ENCODE measurements at regions not wholly inside any gene's neighbourhood (a gene's known extent, or its start where the extent isn't known, plus 50 kb on each side); places are given as distances from the start of the nearest gene placed in this dataset.

DNA sequence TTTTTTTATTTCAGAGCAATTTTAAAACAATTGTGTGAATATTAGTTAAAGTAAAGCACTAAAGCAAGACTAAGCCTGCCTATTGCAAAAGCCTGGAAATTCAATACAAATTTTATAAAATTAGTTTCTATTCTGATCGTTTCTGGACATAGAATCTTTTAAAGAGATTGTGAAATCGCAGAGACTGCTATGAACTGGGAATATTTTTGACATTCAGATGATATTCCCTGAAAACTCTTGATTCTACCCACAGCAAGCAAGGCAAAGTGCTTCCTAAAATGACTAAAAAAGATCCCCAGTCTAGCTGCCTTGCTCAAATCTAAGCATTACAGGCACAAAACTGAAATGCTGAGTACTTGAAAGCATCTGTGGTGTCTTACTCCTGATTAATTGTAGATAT is 187.6 kb upstream of the CEP162 start:
- DNase-seq (ENCODE audit: low spot score in 2 of 2, unreplicated experiment in 2 of 2), result no peak
- no peak overlapping the region for H3K4me3 Mint-ChIP-seq
- H3K27ac Mint-ChIP-seq, result no peak overlapping the region
- TF ChIP-seq, protein P1, sequence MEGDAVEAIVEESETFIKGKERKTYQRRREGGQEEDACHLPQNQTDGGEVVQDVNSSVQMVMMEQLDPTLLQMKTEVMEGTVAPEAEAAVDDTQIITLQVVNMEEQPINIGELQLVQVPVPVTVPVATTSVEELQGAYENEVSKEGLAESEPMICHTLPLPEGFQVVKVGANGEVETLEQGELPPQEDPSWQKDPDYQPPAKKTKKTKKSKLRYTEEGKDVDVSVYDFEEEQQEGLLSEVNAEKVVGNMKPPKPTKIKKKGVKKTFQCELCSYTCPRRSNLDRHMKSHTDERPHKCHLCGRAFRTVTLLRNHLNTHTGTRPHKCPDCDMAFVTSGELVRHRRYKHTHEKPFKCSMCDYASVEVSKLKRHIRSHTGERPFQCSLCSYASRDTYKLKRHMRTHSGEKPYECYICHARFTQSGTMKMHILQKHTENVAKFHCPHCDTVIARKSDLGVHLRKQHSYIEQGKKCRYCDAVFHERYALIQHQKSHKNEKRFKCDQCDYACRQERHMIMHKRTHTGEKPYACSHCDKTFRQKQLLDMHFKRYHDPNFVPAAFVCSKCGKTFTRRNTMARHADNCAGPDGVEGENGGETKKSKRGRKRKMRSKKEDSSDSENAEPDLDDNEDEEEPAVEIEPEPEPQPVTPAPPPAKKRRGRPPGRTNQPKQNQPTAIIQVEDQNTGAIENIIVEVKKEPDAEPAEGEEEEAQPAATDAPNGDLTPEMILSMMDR (IDR thresholded peaks at IDR 0.05; ENCODE audit: unreplicated experiment), result no peak
- H3K4me1 Mint-ChIP-seq, result peaks cover 3% of the 10 kb centered on the region
- no peaks in the 10 kb centered on the region for H3K9me3 Mint-ChIP-seq
- no peaks in the 10 kb centered on the region for H3K36me3 Mint-ChIP-seq
- peaks cover 59% of the 10 kb centered on the region for H3K27me3 Mint-ChIP-seq (ENCODE audit: low read depth)

DNA sequence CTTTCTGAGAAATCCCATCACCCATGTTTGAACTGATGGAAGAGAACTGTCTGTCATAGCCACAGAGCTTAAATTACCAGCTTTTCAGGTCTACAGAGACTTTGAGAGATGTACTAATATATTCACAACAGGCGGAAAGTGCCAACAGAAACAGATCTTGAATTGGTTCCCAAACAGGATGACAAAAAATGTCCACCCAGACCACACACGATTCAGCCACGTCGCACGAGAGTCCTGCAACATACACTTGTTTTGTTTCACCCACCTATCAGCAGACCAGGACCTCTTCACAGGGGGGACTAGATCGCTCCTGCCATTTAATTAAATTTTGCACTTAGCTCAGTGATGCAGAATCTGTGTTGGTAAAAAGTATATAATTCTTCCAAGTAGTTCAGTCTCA is 187.1 kb upstream of the CEP162 start:
- DNase-seq (ENCODE audit: low spot score in 2 of 2, unreplicated experiment in 2 of 2), result no peak
- no peaks in the 10 kb centered on the region for H3K36me3 Mint-ChIP-seq
- H3K9me3 Mint-ChIP-seq, result no peaks in the 10 kb centered on the region
- H3K27ac Mint-ChIP-seq, result no peak overlapping the region
- no peak overlapping the region for H3K4me3 Mint-ChIP-seq
- TF ChIP-seq, protein P1 (IDR thresholded peaks at IDR 0.05; ENCODE audit: unreplicated experiment), result no peak
- H3K4me1 Mint-ChIP-seq, result peaks cover 7% of the 10 kb centered on the region
- peaks cover 55% of the 10 kb centered on the region for H3K27me3 Mint-ChIP-seq (ENCODE audit: low read depth)

DNA sequence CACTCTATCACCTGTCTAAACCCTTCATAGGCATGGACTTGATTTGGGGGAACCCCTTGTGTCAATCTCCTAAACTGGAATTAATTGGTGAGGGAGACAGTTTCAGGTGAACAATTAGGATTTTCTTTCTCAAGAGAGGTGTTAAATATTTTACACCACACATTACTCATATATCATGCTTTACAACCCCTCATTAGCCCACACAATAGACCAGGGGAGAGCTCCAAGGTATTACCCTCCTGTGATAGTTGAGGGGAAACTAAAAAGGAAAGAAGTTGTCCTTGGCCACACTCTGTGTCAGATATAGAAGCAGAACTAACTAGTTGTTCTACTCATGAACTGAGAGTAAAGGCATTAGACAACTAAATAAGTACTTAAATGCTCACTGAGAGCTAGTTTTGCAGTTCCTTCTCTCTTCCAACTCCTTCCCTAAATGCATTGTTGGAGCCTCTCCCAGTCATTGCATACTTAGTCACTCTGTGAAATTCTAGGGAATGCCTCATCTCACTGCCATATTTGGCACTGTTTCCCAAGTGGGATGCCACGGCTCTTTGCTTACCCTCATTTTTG is 183.7 kb upstream of the CEP162 start:
- H3K9me3 Mint-ChIP-seq, result no peaks in the 10 kb centered on the region
- H3K4me1 Mint-ChIP-seq, result peaks cover 8% of the 10 kb centered on the region
- no peak for DNase-seq (ENCODE audit: low spot score in 2 of 2, unreplicated experiment in 2 of 2)
- TF ChIP-seq, protein P1 (IDR thresholded peaks at IDR 0.05; ENCODE audit: unreplicated experiment), result no peak
- peaks cover 54% of the 10 kb centered on the region for H3K27me3 Mint-ChIP-seq (ENCODE audit: low read depth)
- H3K36me3 Mint-ChIP-seq, result no peaks in the 10 kb centered on the region
- no peak overlapping the region for H3K27ac Mint-ChIP-seq
- no peak overlapping the region for H3K4me3 Mint-ChIP-seq

DNA sequence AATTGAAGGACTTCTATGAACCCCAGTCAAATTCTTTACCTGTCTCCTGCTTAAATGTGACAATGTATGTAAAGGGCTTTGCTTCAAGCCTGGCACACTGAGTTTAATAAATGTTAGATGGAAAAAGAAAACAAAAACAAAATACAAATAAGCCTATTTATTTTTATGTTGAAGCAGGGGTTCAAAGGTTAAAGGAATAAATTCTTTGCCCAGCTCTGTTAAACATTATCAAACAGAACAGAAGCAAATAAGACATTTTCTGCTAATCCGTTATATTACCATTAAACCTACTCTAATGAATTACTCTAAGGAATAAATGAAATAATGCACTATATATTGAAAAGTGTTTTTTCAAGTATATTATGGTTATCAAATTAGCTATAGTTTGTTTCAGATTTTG is 182.5 kb upstream of the CEP162 start:
- Mint-ChIP-seq H3K27ac (no peak overlapping the region), H3K36me3 (no peaks in the 10 kb centered on the region), H3K4me3 (no peak overlapping the region), H3K4me1 (peaks cover 4% of the 10 kb centered on the region), H3K9me3 (no peaks in the 10 kb centered on the region), H3K27me3 (ENCODE audit: low read depth) (peaks cover 49% of the 10 kb centered on the region)
- DNase-seq (ENCODE audit: low spot score in 2 of 2, unreplicated experiment in 2 of 2), result no peak
- TF ChIP-seq, protein P1 (IDR thresholded peaks at IDR 0.05; ENCODE audit: unreplicated experiment), result no peak

DNA sequence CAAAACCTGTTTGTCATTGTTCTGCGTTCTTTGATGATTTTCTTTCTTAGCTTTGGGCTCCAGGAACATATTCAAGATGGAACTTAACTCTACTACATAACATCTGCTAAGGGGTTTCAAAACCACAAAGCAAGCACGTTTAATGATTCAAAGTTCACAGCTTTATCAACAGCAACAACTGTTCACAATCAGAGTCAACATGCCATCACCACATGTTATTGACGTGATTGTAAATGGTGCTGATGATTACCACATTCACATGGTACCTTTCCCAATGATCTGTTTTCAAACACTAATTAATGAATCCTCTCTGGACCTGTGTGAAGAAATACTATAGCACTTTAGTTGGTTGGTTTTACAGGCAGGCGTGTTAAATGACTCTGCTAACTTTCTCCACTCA is 180.6 kb upstream of the CEP162 start:
- H3K4me3 Mint-ChIP-seq, result no peak overlapping the region
- H3K27ac Mint-ChIP-seq, result no peak overlapping the region
- no peaks in the 10 kb centered on the region for H3K36me3 Mint-ChIP-seq
- peaks cover 34% of the 10 kb centered on the region for H3K27me3 Mint-ChIP-seq (ENCODE audit: low read depth)
- no peaks in the 10 kb centered on the region for H3K9me3 Mint-ChIP-seq
- H3K4me1 Mint-ChIP-seq, result peaks cover 4% of the 10 kb centered on the region
- no peak for DNase-seq (ENCODE audit: low spot score in 2 of 2, unreplicated experiment in 2 of 2)
- TF ChIP-seq, protein P1 (IDR thresholded peaks at IDR 0.05; ENCODE audit: unreplicated experiment), result no peak

DNA sequence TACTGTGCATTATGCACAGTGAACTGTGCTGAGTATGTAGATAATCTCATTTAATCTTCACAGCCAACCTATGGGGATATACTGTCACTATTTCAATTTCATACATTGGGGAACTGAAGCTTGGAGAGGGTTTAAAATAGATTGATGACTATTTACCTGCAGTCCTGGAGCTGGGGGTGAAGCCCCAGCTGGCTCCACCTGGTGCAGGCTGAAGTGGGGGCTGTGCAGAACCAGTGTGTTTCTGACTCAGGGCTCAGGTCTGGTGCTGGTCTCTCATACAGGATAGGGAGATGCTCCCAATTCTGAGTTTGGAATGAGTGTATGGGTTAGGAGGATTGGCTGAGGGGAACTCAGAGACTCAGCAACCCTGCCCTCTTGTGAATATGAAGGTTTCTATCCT is 176.1 kb upstream of the CEP162 start:
- Mint-ChIP-seq H3K9me3 (no peaks in the 10 kb centered on the region), H3K4me1 (peaks cover 11% of the 10 kb centered on the region), H3K27me3 (ENCODE audit: low read depth) (peaks cover 15% of the 10 kb centered on the region), H3K4me3 (no peak overlapping the region), H3K27ac (no peak overlapping the region), H3K36me3 (no peaks in the 10 kb centered on the region)
- TF ChIP-seq, protein P1 (IDR thresholded peaks at IDR 0.05; ENCODE audit: unreplicated experiment), result no peak
- DNase-seq (ENCODE audit: low spot score in 2 of 2, unreplicated experiment in 2 of 2), result no peak

Measured in mesothelial cell of epicardium (in vitro differentiated cells).